GM18505 (cell line): ENCODE measurements at regions not wholly inside any gene's neighbourhood (a gene's known extent, or its start where the extent isn't known, plus 50 kb on each side); places are given as distances from the start of the nearest gene placed in this dataset.

ENCODE experiments used
- ATAC-seq: cut with Tn5 transposase; IDR thresholded peaks from one replicate; pipeline ENCODE4 v1.9.1; 2021; ENCODE audit not compliant: unreplicated experiment
- POLR2A ChIP-seq: IDR thresholded peaks from 4 replicates; pipeline ENCODE4 v1.6.1; 2011; ENCODE audit warnings: borderline replicate concordance; ENCODE audit not compliant: insufficient read depth, insufficient read length; ENCODE audit errors: extremely low read depth

- no peak for ATAC-seq
- TF ChIP-seq POLR2A = no peak
Measured at GRCh38 chr18:28363124-28363523, 186.2 kb upstream of the CDH2 start.

GRCh38 chr18:28359176-28359575 lies 182.2 kb upstream of the CDH2 start:
- TF ChIP-seq POLR2A = no peak
- no peak for ATAC-seq

- TF ChIP-seq POLR2A = no peak
- no peak for ATAC-seq
Measured at GRCh38 chr18:28357766-28358401, 181.0 kb upstream of the CDH2 start.

- ATAC-seq = no peak
- TF ChIP-seq POLR2A = no peak
Measured at GRCh38 chr18:28350821-28351220, 173.9 kb upstream of the CDH2 start.

- ATAC-seq = no peak
- no peak for TF ChIP-seq POLR2A
Measured at GRCh38 chr18:28342231-28342630, 165.3 kb upstream of the CDH2 start.

- no peak for TF ChIP-seq POLR2A
- no peak for ATAC-seq
Measured at GRCh38 chr18:28338316-28338715, 161.4 kb upstream of the CDH2 start.

GRCh38 chr18:28334516-28334915 lies 157.6 kb upstream of the CDH2 start:
- no peak for ATAC-seq
- TF ChIP-seq POLR2A = no peak

- no peak for TF ChIP-seq POLR2A
- ATAC-seq = no peak
Measured at GRCh38 chr18:28332071-28332470, 155.1 kb upstream of the CDH2 start.

GRCh38 chr18:28331551-28331950 lies 154.6 kb upstream of the CDH2 start:
- no peak for TF ChIP-seq POLR2A
- no peak for ATAC-seq

- TF ChIP-seq POLR2A = no peak
- no peak for ATAC-seq
Measured at GRCh38 chr18:28313602-28314001, 136.7 kb upstream of the CDH2 start.

GRCh38 chr18:28288784-28289183 lies 111.9 kb upstream of the CDH2 start:
- TF ChIP-seq POLR2A = no peak
- no peak for ATAC-seq

GRCh38 chr18:28287146-28287545 lies 110.2 kb upstream of the CDH2 start:
- ATAC-seq = no peak
- TF ChIP-seq POLR2A = no peak

- TF ChIP-seq POLR2A = no peak
- ATAC-seq = no peak
Measured at GRCh38 chr18:28284132-28284531, 107.2 kb upstream of the CDH2 start.

GRCh38 chr18:28281400-28281799 lies 104.5 kb upstream of the CDH2 start:
- no peak for TF ChIP-seq POLR2A
- no peak for ATAC-seq

- no peak for ATAC-seq
- TF ChIP-seq POLR2A = no peak
Measured at GRCh38 chr18:28269750-28270149, 92.8 kb upstream of the CDH2 start.
